ENCODE measurements at regions not wholly inside any gene's neighbourhood (a gene's known extent, or its start where the extent isn't known, plus 50 kb on each side); places are given as distances from the start of the nearest gene placed in this dataset.
A peak's percentile ranks its signal among the peaks of the same experiment; 100 is the strongest.

DNA sequence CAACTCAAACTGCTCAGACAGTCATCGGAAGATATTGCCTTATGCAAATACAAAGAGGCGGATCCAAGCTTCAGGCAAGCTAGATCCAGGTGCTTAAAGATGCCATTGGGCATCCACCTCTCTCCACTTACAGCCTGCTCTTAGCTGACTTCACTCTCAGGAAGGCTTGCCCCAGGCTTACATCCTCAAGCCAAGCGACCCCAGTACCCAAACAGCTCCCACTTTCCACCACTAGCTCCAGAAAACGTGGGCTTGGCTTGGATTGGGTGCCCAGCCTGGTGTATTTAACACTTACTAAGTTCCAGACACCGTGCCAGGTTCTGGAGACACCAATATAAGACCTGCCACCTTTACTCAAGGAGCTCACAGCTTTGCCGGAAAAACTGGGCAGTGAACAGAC is 142.1 kb upstream of the VSTM2B start:
- ATAC-seq (no peak), DNase-seq (ENCODE audit: missing footprints) (no peak)
- intact Hi-C loops (cut with DNase I): no loop called here

DNA sequence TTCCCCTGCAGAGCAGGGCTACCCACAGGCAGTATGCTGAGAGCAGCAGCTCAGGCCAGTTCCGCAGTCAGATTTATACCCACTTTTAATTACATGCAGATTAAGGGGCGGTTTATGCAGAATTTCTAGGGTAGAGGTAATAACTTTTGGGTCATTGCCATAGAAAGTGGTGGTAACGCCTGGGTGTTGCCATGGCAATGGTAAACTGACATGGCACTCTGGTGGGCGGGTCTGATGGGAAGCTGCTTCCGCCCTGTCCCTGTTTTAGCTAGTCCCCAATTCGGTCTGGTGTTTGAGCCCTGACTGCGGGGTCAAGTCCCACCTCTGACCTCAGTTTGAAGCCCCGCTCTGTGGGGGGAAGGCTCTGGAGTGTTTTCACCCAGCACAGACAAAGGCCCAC is 141.1 kb upstream of the VSTM2B start:
- ATAC-seq: no peak
- intact Hi-C loops (cut with DNase I): no loop called here
- DNase-seq (ENCODE audit: missing footprints): no peak

DNA sequence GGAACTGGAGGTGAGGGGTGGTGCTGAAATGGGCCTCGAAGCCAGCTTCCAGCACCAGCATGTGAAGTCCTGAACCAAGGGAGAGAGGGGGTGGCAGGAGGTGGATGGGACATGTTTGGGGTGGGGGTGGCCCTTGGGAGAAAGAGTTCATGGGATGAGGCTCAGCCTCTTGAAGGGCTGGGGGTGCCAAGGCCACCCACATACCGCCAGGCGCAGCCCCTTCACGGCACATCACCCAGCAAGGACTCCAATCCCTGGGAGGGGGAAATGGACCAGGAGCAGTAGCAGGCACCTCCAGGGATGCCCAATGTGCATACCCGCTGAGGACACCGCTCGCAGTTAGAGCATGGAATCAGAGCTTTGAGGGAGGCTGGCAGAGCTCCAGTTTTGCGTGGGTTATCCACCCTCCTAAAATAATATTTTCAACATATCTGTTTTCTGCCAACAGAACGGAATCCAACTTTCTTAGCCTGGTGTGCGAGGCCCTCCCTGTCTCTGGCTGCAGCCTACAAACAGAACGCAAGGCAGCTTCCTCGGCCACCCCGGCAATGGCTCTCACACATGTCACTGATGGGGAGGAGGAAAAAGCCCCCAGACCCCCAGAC is 140.5 kb upstream of the VSTM2B start:
- ATAC-seq (no peak), DNase-seq (ENCODE audit: missing footprints) (no peak)
- intact Hi-C loops (cut with DNase I): no loop called here

DNA sequence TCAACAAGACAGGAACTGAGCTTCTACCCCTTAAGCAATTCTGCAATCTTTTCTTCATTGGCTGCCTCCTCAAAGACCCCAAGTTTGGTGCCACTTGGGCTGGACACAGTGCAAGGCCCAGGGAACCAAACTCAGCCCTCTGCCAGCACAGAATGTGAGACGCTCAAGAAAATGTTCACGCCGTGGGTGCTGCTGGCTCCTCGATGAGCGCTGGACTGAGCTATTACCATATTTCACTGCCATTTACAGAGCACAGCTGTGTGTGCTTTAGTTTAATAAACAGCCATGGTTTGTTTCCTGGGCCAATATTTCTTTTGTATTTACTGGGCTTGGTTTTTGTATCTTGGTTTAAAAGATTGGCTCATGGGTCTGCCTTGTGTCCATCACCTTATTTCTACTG is 138.8 kb upstream of the VSTM2B start:
- DNase-seq (ENCODE audit: missing footprints) (no peak), ATAC-seq (no peak)
- intact Hi-C loops (cut with DNase I): no loop called here

DNA sequence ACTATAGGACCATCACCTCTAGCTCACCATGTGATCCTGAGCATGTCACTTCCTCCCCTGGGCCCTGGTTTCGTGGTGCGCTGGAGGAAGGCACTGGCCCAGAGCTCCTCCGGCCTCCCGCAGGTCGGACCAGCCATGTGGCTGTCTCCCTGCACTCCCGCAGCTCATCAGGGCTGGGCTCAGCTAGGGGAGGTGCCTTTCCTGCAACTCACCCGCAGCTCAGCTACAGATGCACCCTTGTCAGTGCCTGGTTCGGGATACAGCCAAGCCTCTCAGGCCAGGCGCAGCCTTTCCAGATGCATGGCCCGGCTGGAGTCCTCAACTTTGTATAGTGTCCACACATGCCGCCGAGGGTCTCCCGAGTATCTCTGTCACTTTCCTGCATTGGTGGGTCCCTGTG is 138.2 kb upstream of the VSTM2B start:
- no peak for DNase-seq (ENCODE audit: missing footprints)
- no peak for ATAC-seq
- intact Hi-C loops (cut with DNase I): no loop called here

DNA sequence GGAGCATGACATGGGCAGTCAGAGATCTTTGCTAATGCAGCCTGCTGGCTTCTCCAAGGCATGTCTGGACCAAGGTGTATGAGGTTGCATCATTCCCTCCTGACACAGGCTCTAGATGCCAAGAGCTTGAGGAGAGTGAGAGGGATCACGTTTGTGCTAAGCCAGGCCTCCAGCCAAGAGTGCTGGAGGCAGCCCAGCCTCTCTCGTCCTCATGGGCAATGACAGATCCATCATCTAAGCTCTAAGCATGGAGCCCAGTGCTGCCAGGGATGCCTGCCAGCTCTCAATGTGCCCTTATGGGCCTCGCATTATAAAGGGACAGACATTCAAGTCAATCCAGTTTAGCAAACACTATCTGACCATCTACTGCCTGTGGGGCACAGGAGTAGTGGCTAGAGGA is 136.3 kb upstream of the VSTM2B start:
- no peak for DNase-seq (ENCODE audit: missing footprints)
- intact Hi-C loops (cut with DNase I): no loop called here
- peak; percentile 67 for ATAC-seq

DNA sequence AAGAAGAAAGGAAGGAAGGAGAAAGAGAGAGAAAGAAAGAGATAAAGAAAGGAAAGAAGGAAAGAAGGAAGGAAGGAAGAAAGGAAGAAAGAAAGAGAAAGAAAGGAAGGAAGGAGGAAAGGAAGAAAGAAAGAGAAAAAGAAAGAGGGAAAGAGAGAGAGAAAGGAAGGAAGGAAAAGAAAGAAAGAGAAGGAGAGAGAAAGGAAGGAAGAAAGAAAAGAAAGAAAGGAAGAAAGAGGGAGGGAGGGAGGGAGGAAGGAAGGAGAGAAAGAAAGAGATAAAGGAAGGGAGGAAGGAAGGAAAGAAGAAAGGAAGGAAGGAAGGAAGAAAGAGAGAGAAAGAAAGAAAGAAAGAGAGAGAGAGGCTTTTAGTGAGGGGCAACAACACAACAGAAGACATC is 135.1 kb upstream of the VSTM2B start:
- DNase-seq (ENCODE audit: missing footprints) (no peak), ATAC-seq (no peak)
- intact Hi-C loops (cut with DNase I): no loop called here

DNA sequence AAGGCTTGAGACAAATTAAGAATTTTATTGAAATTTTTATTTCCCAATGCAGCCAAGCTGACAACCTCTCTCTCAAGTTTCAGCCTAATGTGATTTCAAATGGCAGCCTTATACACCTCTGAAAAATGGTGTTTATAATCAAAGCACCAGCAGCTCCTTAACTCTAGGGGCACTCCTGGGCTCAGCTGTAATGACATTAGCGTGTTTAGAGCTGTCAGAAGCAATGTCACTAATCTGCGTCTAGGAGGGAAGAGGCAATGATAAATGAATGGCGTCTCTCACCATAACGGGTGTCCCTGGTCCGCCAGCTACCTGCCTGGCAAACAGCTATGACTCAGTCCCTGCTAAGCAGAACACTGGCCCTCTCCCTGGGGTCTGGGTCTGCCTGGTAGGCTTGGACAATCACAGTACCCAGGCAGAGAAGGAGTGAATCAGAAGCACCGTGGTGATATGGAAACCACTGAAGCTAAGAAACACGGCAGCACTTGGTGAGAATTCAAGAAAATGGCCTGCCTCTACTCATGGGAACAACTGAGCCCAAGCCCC is 131.8 kb upstream of the VSTM2B start:
- ATAC-seq (no peak), DNase-seq (ENCODE audit: missing footprints) (no peak)
- intact Hi-C loops (cut with DNase I): no loop called here

DNA sequence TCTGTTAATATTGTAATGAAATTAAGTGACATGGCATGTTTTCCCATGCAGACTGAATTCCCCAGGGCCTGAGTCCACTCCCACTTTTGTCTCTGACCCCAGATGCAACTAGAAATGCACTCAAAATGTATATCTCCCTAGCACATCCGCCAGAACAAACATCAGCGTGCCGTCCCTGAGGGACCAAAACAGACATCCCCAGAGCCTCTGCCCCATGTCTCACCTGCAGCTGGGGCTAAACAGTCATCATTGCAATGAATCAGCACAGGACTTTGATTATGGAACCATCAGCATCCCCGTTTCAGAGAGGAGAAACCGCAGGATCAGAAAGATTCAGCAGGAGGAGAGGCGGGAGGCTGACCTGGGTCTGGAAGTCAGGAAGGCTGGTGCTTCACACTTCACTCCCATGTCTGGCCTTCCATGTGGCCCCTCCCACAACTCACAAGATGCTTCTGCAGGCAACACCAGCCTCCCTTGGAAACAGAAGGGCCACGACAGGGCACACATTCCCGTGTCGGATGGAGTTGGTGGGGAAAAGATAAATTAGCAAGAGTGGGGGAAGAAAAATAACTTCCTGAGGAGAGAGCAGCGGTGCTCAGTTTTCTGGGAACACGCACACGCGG is 130.6 kb upstream of the VSTM2B start:
- ATAC-seq (no peak), DNase-seq (ENCODE audit: missing footprints) (no peak)
- intact Hi-C loops (cut with DNase I): no loop called here

DNA sequence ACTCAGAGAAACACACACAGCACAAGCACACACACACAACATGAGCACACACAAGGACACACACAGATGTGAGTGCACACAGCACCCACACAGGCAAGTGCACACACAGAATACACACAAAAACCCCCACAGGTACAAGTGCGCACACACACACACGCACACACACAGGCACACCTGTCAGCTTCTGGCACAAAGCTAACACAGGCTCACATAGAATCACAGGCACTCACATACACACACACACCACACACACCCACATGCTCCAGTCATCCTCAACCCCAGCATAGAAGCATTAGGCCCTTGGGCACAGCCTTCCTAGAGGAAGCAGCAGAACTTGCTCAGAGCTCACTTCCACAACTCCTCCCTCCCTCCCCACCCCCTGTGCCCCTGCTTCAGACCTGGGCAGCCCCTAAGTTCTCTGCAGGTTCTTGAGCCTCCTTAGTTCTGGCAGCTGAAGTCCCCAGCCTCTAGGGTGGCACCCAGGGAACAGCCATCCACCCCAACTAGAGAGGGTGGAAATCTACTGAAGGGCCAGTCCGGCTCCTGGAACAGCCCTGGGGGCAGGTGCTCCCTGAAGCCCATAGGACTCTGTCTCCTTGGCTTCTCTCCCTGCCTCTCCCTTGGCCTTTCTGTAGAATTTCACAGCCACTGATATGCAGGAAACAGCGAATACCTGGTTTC is 129.9 kb upstream of the VSTM2B start:
- ATAC-seq (no peak), DNase-seq (ENCODE audit: missing footprints) (no peak)
- intact Hi-C loops (cut with DNase I): no loop called here

DNA sequence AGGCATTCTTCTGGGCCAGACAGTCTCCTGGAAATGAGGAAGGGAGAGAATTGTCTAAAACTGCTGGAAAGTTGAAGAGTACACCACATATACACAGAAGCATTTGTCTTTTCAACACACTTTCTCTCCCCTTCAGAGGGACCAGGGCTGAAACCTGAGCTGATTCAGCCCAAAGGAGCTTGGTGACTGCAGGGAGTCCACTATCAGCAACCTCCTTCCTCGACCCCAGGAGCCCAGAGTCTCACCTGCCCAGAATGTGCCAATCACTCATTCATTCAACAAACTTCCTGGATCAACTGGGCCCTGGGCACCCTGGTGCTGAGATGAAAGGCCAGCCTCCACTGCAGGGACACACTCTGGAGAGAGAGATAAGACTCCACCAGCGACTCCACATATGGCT is 128.9 kb upstream of the VSTM2B start:
- DNase-seq (ENCODE audit: missing footprints): no peak
- no peak for ATAC-seq
- intact Hi-C loops (cut with DNase I): no loop called here

DNA sequence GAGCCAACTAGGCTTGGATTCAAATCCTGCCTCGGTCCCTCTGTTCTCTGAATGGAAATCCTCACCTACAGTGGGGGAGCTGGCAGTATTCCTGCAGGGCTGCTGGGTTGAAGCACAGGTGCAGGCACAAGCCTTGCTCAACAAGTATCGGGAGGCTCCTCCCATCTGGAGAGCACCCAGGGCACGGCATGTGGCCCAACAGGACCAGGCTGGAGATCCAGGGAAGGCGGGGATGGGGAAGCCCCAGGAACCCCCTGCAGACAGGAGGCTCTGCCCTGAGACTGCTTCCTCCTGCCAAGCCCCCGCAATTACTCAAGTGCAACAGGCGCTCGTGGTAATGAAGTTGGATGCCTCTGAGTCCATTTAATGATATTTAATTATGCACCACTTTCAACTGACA is 128.0 kb upstream of the VSTM2B start:
- intact Hi-C loops (cut with DNase I): no loop called here
- ATAC-seq (no peak), DNase-seq (ENCODE audit: missing footprints) (no peak)

DNA sequence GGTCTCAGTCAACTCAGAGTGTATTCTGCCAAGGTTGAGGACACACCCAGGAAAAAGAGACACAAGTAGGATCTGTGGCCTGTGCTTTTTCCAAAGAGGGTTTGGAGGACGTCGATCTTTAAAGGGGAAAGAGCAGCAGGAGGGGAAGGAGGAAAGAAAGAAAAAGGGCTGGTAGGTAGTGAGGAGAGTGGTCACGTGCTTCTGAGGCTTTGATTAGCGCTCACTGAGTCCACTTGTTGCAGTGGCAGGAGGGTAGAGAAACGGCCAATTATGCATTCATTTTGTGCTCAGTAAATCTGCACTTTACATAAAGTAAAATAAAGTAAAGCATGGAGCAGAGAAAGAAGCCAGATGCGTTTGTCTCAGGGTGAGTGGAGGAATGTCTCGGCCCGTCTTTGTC is 126.0 kb upstream of the VSTM2B start:
- intact Hi-C loops (cut with DNase I): no loop called here
- ATAC-seq (no peak), DNase-seq (ENCODE audit: missing footprints) (no peak)

DNA sequence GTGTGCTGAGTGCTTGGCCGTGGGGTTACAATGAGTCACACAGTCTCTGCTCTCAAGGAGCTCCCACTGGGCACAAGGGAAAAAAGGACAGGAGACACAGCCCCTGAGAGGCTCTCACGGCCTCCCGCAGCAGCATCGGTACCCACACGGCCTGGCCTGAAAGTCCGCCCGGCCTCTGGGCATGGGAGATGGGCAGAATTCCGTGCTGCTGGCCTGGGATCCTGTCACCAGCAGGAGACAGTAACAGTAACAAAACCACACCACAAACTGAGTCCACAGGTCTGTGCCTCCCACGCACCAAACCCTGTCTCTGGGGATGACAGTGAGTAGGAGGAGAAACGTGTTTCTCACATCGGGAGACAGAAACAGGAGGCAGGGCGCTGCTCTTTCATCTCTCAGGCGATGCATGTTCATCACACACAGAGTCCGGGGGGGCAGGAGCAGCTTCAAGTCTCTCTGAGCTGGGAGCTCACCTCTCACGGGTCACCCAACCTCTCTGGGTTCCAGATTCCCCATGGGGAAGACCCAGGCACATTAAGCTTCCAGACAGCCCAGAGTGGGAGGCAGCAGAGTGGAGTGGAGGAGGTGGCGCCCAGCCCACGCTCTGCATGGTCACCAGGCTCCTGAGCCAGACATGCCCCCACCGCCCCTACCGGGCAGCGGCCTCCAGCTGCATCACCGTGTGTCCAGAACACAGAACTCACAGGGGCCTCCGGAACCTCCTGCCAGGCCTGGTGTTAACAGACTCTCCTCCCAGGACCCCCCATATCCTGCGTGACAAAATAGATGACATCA is 124.7 kb upstream of the VSTM2B start:
- DNase-seq (ENCODE audit: missing footprints): no peak
- ATAC-seq: no peak
- intact Hi-C loops (cut with DNase I): no loop called here

DNA sequence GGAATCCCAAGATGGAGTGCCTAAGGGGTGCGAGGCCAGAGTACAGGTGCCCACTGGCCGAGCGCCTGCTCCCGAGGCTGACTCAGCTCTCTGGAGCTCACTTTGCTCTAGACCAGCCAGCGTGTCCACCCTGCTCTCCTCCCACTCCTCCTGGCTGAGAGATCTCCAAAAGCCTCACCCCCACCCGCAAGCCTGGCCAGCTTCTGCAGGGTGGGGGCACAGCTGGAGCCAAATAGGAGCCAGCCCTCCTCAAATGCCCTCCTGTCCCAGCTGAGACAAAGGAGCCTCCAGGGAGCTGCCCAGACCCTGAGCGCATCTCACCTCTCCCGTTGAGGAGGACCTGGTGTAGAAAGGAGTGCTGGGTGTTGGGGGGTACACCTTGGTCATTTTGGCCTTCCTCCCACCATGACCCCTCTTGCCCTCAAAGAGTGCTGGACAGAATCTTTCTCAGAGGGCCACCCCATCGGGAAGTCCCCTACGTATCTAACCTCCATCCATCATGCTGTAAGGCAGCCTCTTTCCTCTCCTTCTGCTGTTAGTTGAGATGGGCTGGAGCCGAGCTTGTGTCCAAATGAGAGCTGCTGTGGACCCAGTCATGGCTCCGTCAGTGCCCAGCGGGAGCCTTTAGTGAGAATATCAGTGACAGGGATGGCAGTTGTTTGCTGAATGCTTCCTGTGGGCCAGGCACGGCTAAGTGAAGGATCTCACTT is 123.9 kb upstream of the VSTM2B start:
- no peak for DNase-seq (ENCODE audit: missing footprints)

DNA sequence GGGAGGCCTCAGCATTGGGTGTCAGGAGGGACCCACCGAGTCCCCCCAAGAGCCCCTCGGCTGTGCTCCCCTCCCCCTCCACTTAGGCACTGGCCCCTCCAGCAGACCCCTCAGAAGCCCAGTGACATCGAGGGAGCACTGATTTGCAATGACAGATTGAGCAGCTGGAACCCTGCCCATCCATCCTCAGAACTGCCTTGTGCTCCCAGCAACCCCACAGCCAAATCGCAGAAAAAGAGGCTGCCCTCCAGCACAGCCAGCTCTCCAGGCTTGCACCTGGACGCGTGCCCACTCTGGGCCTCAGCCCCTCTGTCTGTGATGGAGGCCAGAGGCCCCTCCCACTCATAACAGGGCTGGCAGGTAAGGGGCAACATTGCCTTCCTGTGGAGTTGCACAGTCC is 123.2 kb upstream of the VSTM2B start:
- DNase-seq (ENCODE audit: missing footprints): no peak
- intact Hi-C loops (cut with DNase I): no loop called here
- ATAC-seq: no peak

More for the DNA sequence above, 123.9 kb upstream of the VSTM2B start:
- intact Hi-C loops (cut with DNase I): no loop called here
- ATAC-seq: no peak

DNA sequence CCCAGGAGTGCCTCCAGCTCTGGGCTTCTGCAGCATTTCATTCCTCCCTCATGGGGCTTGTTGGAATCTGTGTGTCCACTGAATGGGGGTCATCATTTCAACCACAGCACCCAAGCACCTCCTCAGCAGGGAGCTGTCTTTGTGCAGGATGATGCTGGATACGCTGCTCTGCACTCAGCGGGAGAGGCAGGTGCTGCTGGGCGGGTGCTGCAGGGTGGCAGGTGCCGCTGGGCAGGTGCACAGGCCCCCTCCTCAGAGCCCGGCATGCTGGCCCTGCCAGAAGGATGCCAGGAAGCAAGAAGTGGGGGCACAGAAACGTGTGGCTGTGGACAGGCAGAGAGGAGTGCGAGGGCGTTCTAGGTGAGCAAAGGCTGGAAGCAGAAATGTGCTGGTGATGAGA is 121.8 kb upstream of the VSTM2B start:
- intact Hi-C loops (cut with DNase I): no loop called here
- DNase-seq (ENCODE audit: missing footprints): no peak
- ATAC-seq: no peak

DNA sequence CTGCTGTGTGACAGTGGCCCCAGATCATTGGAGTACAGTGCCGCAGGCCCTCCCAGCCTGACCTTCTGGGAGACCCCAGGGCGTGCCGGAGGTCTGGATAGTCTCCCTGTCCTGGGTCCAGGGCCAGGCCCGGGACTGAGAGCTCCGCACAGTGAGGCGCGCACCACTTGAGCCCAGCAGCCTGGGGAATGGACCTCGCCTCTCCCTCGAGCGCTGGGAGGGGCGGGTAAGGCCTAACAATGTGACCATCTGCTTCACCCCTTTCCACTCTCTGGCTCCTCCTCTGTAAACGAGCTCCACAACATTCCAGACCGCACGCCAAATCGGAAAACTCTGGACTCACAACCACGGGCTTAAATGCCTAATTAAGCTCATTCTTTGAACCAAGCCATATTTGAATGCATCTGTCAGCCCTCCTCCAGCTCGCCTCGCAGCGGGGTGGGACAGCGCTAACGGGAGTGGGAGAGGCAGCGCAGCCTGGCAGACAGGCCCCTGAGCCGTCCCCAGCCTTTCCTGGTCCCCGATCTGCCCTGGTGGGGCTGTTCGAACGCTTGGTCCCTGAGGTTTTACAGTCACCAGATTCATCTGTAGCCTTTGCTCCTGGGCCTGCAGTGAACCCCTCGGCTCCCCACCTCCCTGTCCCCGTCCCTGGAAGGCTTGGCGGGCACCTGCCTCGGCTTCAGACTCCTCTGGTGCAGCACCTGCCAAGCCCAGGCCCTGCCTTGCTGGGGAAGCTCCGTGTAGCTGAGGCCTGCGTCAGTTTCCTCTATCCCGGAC is 120.7 kb upstream of the VSTM2B start:
- DNase-seq (ENCODE audit: missing footprints): no peak
- peak; percentile 51 for ATAC-seq
- intact Hi-C loops (cut with DNase I): no loop called here

DNA sequence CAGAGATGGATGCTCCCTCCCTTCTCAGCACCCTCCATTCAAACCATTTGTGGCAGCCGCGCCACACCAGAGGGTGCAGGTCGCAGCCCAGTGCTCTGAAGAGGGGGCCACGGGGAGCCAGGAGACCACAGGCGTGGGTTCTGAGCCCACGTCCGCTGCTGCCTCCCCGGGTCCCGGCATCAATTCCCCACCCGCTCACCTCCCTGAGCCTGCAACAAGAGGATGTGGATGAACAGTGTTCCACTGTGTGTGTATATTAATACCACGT is 120.1 kb upstream of the VSTM2B start:
- DNase-seq (ENCODE audit: missing footprints) (no peak), ATAC-seq (no peak)
- intact Hi-C loops (cut with DNase I): no loop called here

Data from Right ventricle myocardium inferior (tissue), 1 donor.